ENCODE measurements at regions not wholly inside any gene's neighbourhood (a gene's known extent, or its start where the extent isn't known, plus 50 kb on each side); places are given as distances from the start of the nearest gene placed in this dataset.

DNA sequence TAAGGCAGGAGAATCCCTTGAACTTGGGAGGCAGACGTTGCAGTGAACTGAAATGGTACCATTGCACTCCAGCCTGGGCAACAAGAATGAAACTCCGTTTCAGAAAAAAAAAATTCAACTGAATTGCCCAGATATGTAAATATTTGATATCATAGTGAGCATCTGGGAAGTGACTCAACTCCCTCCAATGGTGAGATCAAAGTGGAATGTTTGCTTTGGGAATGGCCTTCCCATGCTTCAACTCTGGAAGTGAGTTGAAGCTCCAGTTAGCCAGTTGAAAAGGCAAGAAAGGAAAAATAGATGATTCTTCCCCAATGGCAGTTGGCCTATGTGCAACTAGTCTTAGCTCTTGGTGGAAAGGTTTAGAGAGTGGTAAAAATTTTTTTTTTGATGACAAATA, 131.6 kb upstream of the CMC1 start:
- TF ChIP-seq POLR2A (IDR thresholded peaks at IDR 0.05; ENCODE audit: low read length) (no peak), GATA1 (IDR thresholded peaks at IDR 0.05; ENCODE audit: low read depth, low read length) (no peak)
